ENCODE measurements at regions not wholly inside any gene's neighbourhood (a gene's known extent, or its start where the extent isn't known, plus 50 kb on each side); places are given as distances from the start of the nearest gene placed in this dataset.

DNA sequence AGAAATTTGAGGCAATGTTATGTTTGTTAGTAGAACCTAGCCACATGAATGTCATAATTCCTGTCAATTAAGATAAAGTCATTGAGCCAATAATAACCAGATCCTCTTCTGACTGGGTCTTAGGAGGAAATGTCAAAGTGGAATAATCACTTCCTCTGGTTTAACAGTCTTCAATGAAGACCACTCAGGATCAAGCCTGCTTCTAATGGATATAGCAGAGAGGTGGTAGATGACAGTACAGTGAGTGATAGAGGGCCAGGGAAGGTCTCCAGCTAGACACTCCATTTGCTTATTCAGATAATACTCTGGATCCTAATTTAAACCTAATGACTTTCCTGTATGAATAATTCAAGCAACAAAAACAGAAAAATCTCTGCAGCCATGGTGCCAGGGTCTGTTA, 474.2 kb downstream of the DNAH5 start:
- H3K4me1 Mint-ChIP-seq: no peaks in the 10 kb centered on the region
- H3K27me3 Mint-ChIP-seq: no peaks in the 10 kb centered on the region
- H3K9me3 Mint-ChIP-seq: peaks cover 0 to 15% of the 10 kb centered on the region in 2 donors
- DNase-seq: no peak
- H3K27ac Mint-ChIP-seq: no peak overlapping the region
- ATAC-seq: no peak
- no peak overlapping the region for H3K4me3 Mint-ChIP-seq

DNA sequence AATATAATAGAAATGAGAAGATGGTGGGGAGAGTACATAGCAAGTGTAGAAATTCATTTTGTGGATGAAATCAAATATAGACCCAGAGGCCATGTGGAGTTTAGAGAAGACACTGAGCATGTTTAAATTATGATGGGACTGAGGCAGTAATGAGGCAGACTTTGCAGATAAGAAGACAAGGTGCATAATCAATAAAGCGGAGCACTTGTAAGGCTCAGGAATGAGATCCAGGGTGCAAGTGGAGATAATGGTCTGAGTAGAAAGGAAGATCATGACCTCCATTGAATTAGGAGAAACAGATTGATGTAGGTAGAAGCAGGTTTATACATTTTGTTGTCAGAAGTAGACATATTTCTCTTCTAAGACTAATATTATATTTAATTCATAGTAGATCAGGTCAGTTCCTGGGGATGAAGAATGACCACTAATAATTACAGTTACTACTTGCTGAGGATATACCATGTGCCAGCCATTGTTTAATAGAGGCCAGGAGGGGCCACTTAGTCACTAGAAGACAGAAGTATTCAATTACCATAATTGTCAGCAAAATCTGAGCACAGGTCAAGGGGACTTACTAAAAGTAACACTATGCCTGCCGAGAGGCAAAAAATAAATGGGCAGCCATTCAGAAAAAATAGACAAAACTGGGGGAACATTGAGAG, 479.8 kb downstream of the DNAH5 start:
- Mint-ChIP-seq H3K4me3 (no peak overlapping the region), H3K4me1 (no peaks in the 10 kb centered on the region), H3K27me3 (no peaks in the 10 kb centered on the region), H3K9me3 (peaks cover 9 to 22% of the 10 kb centered on the region in 2 donors), H3K27ac (no peak overlapping the region)
- DNase-seq (no peak), ATAC-seq (no peak)

DNA sequence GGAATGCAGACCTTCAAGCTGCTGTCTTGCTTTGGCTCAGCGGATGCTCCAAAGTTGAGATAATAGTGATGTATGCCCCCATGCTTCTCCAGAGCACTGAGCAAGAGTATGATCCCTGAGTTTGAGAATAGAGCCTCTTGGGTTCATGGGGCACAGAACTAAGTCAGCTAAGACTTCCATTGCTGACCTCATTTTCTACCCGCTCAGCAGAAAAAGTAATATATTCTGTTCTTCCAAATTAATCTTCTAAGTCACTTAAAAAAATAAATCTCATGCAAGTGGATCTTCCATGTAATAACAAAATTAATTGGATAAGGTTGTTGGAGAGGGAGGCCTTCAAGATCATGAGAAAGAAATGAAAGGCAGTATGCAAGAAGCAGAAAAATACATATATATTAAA, 483.9 kb downstream of the DNAH5 start:
- Mint-ChIP-seq H3K27me3 (no peaks in the 10 kb centered on the region), H3K4me1 (no peaks in the 10 kb centered on the region), H3K9me3 (peaks cover 7 to 13% of the 10 kb centered on the region in 2 donors), H3K27ac (no peak overlapping the region), H3K4me3 (no peak overlapping the region)
- DNase-seq (no peak), ATAC-seq (no peak)

DNA sequence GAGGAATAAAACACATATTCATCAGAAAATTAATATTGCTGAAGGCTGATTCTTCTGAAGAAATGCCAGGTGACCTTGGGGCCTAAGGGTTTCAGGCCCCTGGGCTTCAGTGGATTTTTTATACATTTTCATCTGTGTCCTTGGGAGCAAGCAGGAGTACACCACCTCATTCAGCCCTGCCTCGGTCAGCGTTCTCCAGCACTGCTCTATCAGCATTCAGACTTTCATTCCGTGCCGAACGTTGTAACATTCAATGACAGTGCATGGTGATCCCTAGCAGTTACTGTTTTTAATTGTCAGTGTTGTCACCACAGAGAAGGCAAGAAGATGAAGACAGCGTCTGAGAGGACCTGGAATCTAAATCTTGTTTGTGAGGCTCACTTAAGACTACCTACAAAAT, 490.4 kb downstream of the DNAH5 start:
- H3K27me3 Mint-ChIP-seq: no peaks in the 10 kb centered on the region
- no peak overlapping the region for H3K27ac Mint-ChIP-seq
- no peak for ATAC-seq
- H3K4me3 Mint-ChIP-seq: no peak overlapping the region
- peaks cover 0 to 4% of the 10 kb centered on the region in 2 donors for H3K9me3 Mint-ChIP-seq
- no peaks in the 10 kb centered on the region for H3K4me1 Mint-ChIP-seq
- DNase-seq: no peak

DNA sequence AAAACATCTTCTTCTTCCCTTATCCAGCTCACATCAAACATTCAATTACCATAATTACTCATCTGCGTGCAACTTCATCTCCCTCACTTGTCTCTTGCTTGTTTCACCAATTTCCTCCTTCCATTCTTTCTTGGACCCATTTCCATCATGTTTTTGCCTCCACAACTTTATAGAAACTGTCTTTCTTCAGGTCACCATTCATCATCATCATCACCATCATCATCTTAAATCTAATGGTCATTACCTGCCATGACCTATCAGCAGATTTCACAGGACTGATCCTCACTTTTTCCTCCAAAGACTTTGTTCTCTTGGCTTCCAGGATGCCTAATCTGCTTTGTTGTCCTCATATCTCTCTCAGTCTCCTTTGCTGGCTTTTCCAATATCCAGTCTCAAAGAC, 495.6 kb downstream of the DNAH5 start:
- no peak overlapping the region for H3K27ac Mint-ChIP-seq
- H3K4me1 Mint-ChIP-seq: no peaks in the 10 kb centered on the region
- ATAC-seq: no peak
- DNase-seq: no peak
- no peak overlapping the region for H3K4me3 Mint-ChIP-seq
- no peaks in the 10 kb centered on the region for H3K27me3 Mint-ChIP-seq
- H3K9me3 Mint-ChIP-seq: peaks cover 0 to 6% of the 10 kb centered on the region in 2 donors

DNA sequence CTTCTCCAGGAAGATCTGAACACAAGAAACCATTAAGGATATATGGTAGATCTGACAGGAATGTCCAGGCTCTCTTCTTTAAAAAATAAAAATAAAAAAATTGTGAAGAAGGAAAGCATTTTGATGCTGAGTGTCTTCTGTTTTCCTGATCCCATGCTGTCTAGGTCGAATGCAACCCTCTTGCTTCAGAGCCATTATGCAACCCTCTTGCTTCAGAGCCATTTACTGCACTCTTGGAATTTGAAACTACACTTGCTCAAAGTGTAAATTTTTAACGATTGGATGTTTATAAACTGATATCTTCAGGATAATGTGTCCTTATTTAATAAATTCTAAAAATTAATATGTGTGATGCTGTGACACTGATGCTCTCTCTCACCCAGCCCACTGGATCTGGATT, 505.1 kb downstream of the DNAH5 start:
- ATAC-seq: no peak
- H3K4me1 Mint-ChIP-seq: no peaks in the 10 kb centered on the region
- no peak overlapping the region for H3K27ac Mint-ChIP-seq
- no peak for DNase-seq
- H3K9me3 Mint-ChIP-seq: peaks cover 0 to 5% of the 10 kb centered on the region in 2 donors
- H3K4me3 Mint-ChIP-seq: no peak overlapping the region
- H3K27me3 Mint-ChIP-seq: no peaks in the 10 kb centered on the region

DNA sequence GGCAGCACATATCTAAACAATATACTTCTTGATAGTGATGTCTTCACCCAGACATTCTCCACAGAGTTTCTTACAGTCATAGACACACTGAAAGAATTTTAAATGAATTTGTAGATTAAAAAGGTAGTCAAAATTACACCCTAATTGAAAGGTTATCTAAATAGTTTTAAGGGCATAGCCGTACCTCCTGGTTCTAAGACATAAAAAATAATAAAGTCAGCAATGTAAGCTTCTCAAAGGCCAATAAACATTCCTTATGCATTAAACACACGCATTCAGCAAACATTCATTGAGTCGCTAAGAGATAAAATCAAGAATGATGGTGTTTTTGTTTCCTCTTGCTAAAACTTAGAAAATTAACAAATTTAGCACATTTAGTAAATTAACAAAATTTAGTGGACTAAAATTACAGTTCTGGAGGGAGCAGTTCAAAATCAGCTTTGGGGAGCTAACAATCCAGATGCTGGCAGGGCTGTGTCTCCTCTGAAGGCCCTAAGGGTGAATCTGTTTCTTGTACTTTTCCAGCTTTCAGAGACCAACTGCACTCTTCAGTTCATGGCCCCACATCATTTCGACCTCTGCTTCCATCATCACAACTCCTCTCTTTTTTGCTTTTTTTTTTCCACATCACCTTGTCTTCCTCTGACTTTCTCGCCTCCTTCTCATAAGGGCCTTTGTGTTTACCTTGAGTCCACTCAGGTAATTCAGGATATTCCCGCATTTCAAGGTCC, 516.5 kb downstream of the DNAH5 start:
- DNase-seq: no peak
- Mint-ChIP-seq H3K27me3 (no peaks in the 10 kb centered on the region), H3K9me3 (peaks cover 8 to 9% of the 10 kb centered on the region in 2 donors), H3K4me1 (no peaks in the 10 kb centered on the region), H3K4me3 (no peak overlapping the region), H3K27ac (no peak overlapping the region)
- ATAC-seq: no peak

DNA sequence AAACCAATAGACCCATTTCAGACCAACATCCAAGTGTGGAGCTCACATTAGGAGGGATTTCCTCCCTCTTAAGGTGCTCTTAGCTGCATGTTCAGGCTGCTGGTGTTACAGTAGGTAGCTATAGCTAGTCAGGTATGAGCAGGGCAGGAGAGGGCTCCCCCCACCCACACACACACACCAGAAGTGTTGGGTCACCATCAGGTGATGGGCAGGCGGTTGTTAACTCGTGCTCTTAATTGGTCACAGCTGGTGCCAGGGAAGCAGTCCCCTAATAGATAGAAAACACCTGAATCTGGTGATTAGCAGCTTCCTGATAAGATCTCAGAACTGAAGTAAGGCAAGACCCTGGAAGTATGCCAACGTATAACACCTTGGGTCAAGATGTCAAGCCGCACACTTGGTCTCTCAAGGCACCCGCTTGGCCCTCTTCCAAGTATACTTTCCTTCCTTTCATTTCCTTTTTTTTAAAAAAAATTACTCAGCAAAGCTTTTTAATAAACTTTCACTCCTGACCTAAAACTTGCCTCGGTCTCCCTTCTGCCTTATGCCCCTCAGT, 532.4 kb downstream of the DNAH5 start:
- no peak overlapping the region for H3K27ac Mint-ChIP-seq
- H3K27me3 Mint-ChIP-seq: no peaks in the 10 kb centered on the region
- DNase-seq (no peak), ATAC-seq (no peak)
- no peaks in the 10 kb centered on the region for H3K4me1 Mint-ChIP-seq
- H3K4me3 Mint-ChIP-seq: no peak overlapping the region
- H3K9me3 Mint-ChIP-seq: peaks cover 5 to 8% of the 10 kb centered on the region in 2 donors

DNA sequence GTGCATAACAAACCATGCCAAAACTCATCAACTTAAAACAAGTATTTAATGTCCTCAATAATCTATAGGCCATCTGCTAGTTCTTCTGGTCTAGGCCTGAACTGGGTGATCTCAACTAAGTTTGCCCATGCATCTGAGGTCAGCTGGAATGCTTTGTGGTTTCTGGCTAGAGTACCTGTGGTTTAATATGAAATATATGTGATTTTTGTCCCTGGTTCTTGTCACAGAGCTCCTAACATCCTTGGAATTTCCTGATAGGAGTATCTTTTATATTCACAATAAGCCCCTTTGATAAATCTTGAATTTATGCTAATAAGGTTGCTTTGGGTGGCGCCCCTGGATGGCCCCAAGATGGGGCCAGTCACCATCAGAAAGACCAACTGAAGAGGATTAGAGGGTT, 535.9 kb downstream of the DNAH5 start:
- Mint-ChIP-seq H3K27me3 (no peaks in the 10 kb centered on the region), H3K4me3 (no peak overlapping the region), H3K9me3 (peaks cover 1 to 12% of the 10 kb centered on the region in 2 donors), H3K27ac (no peak overlapping the region), H3K4me1 (no peaks in the 10 kb centered on the region)
- no peak for ATAC-seq
- DNase-seq: no peak

DNA sequence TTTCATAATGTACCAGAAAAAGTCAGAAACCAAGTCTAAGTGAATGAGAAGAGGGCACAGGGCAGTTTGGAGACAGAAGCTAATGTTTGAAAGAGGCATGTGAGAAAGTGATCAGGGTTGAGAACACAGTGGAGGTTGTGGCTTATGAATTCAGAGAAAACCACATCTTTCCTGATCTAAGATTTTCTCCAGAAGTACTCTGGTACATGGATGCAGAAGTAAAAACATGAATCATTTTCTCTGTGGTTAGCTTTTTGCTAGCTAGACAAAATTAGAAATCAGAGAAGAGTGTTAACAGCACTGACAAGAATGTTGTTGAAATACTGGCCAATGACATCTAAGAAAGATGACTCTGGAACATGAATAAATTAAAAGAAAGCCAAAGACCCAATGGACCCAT, 541.1 kb downstream of the DNAH5 start:
- Mint-ChIP-seq H3K4me3 (no peak overlapping the region), H3K9me3 (peaks cover 11 to 15% of the 10 kb centered on the region in 2 donors), H3K27me3 (no peaks in the 10 kb centered on the region), H3K4me1 (no peaks in the 10 kb centered on the region), H3K27ac (no peak overlapping the region)
- ATAC-seq (no peak), DNase-seq (no peak)

DNA sequence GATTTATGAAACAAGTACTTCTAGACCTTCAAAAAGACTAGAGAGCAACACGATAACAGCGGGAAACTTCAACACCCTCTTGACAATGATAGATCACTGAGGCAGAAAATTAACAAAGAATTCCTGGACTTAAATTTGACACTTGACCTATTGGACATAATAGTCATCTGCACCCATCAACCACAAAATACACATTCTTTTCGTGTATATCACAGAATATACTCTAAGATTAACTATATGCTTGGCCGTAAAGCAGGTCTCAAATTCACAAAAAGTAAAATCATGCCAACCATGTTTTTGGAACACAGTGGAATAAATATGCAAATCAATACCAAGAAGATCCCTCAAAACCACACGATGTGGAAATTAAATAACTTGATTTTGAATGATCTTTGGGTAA, 559.4 kb downstream of the DNAH5 start:
- H3K9me3 Mint-ChIP-seq: peaks cover 2 to 50% of the 10 kb centered on the region in 2 donors
- no peaks in the 10 kb centered on the region for H3K4me1 Mint-ChIP-seq
- DNase-seq (no peak), ATAC-seq (no peak)
- no peak overlapping the region for H3K27ac Mint-ChIP-seq
- H3K27me3 Mint-ChIP-seq: no peaks in the 10 kb centered on the region
- no peak overlapping the region for H3K4me3 Mint-ChIP-seq

DNA sequence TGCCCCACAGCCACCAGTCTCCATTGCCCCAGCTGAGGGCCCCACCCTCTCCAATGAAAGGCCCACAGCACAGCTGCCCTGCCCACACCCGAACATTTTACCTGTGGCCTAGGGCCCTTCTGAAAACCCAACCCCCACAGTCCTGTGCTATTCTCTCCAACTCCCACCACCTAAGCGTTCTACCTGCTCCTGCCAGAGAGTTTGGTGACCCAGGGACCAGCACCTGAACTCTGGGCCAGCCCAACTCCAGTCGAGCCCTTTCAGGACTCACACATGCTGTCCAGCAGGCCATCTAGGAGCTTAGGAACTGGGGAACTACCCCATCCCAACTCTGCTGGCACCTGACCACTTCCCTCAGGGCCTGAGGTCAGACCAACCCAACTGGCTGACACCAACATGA, 562.3 kb downstream of the DNAH5 start:
- no peak overlapping the region for H3K27ac Mint-ChIP-seq
- H3K9me3 Mint-ChIP-seq: peaks cover 0 to 49% of the 10 kb centered on the region in 2 donors
- H3K27me3 Mint-ChIP-seq: no peaks in the 10 kb centered on the region
- H3K4me3 Mint-ChIP-seq: no peak overlapping the region
- ATAC-seq (no peak), DNase-seq (no peak)
- no peaks in the 10 kb centered on the region for H3K4me1 Mint-ChIP-seq

DNA sequence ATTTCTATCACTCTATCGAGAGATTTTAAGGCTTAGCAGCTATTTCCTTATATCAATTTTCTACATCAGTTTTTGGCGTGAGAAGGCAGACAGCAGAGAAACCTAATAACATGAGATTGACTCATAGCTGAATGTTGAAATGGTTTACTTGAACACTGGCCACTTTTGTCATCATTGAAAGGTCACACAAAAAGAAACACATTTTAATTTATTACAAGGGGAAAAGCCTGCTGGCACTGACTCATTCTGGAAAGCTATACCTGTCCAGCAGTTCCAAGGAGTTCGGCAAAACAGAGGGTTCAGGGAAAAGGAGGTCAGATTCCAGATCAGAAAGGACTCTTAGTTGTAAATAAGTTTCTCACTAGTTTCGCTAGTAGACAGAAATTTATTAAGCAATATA, 566.4 kb downstream of the DNAH5 start:
- Mint-ChIP-seq H3K4me1 (no peaks in the 10 kb centered on the region), H3K27me3 (no peaks in the 10 kb centered on the region), H3K4me3 (no peak overlapping the region), H3K9me3 (peaks cover 0 to 27% of the 10 kb centered on the region in 2 donors), H3K27ac (no peak overlapping the region)
- DNase-seq (no peak), ATAC-seq (no peak)

DNA sequence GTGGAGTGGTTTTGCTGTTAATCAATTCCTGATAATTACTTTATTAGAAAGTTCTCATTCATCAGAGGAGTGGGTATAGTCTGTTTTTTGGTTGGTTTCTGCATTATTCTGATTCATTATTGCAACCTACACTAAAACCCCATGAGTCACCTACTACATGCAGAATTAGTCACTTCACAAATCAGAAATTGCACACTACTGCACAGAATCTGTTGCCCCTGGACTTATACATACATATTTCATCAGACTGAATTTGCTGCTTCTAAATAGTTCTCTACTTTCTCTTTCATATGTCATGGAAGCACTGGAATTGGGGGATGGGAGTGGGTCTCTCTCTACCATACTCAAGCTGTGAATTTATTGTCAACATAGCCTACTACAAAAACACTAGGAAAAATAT, 585.1 kb downstream of the DNAH5 start:
- H3K27ac Mint-ChIP-seq: no peak overlapping the region
- no peak for ATAC-seq

DNA sequence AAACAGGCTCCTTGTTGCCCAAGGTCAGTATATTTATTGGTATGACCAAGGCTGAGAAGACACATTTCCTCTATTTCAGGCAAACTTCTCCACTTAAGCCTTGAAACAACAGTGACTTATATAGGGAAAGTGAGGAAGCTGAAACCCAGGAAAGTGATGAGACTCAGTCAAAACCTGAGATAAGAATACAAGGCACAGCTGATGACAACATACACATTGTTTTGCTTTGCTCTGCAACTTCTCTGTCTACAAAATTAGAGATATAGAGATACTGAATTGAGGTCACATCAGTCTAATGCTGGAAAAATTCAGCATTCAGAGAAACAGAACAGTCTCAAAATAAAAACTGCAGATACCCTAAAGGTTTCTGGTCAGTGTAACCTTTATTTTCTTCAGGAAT, 586.1 kb downstream of the DNAH5 start:
- no peak for DNase-seq
- no peaks in the 10 kb centered on the region for H3K4me1 Mint-ChIP-seq
- no peak overlapping the region for H3K4me3 Mint-ChIP-seq
- H3K27ac Mint-ChIP-seq: no peak overlapping the region
- no peaks in the 10 kb centered on the region for H3K9me3 Mint-ChIP-seq
- H3K27me3 Mint-ChIP-seq: no peaks in the 10 kb centered on the region
- ATAC-seq: no peak

More for the DNA sequence above, 585.1 kb downstream of the DNAH5 start:
- DNase-seq: no peak
- no peak overlapping the region for H3K4me3 Mint-ChIP-seq
- no peaks in the 10 kb centered on the region for H3K4me1 Mint-ChIP-seq
- H3K9me3 Mint-ChIP-seq: no peaks in the 10 kb centered on the region
- H3K27me3 Mint-ChIP-seq: no peaks in the 10 kb centered on the region

DNA sequence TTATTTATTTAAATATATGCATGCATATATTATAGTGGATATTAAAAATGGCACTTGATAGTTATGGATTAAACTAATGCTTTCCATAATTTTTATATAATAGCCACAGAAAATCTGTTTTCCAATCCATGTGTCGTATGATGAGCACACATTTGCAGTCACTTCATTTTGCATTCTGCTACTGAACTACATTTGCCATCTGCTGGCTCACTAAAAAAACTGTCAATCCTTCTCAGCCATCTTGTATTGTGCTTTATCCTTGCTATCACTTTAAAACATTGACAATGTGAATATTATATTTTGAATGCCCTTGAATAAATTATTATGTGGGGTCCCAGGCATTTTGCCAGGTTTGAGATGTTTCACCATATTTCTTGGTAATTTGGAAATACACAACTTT, 586.6 kb downstream of the DNAH5 start:
- Mint-ChIP-seq H3K27ac (no peak overlapping the region), H3K9me3 (no peaks in the 10 kb centered on the region), H3K4me3 (no peak overlapping the region), H3K4me1 (no peaks in the 10 kb centered on the region), H3K27me3 (no peaks in the 10 kb centered on the region)
- ATAC-seq (no peak), DNase-seq (no peak)

All from stimulated activated naive CD8-positive, alpha-beta T cell treated with anti-CD3 and anti-CD28 coated beads, Interleukin-15, amount 100 ng/mL, for 72 hours (primary cell).